AG04449 (cell line): ENCODE measurements at regions not wholly inside any gene's neighbourhood (a gene's known extent, or its start where the extent isn't known, plus 50 kb on each side); places are given as distances from the start of the nearest gene placed in this dataset.

Experiments used
- CTCF ChIA-PET: fragments of 350-600 bp; formaldehyde crosslinking; extraction: SDS; loops from one replicate; lab custom pipeline; 2021; ENCODE audit warnings: antibody characterized with exemption; lab: Yijun Ruan, JAX
- POLR2A ChIA-PET: fragments of 400-600, 350-600 bp; formaldehyde crosslinking; extraction: SDS; loops from one replicate; lab custom pipeline; 2020; ENCODE audit warnings: antibody characterized with exemption, inconsistent platforms; lab: Yijun Ruan, JAX
- DNase-seq: peaks from one replicate; pipeline ENCODE4 v3.0.0-alpha.2; 2010; ENCODE audit warnings: low read depth, low spot score
- H3K4me3 ChIP-seq: 2 replicates; pipeline ENCODE4 v1.5.1; 2011; ENCODE audit warnings: low read depth, mild to moderate bottlenecking, control low read depth, low read length
- CTCF ChIP-seq: IDR thresholded peaks from one replicate; pipeline ENCODE4 v1.5.1; 2011; ENCODE audit warnings: mild to moderate bottlenecking, moderate library complexity, low read length, control low read depth, inconsistent platforms; ENCODE audit not compliant: insufficient read depth; ENCODE audit errors: missing control alignments

- DNase-seq: no peak
- ChIA-PET POLR2A (no interaction called here), CTCF (no interaction called here)
- no peak overlapping the region for H3K4me3 ChIP-seq
- TF ChIP-seq CTCF: no peak
Observed at GRCh38 chr14:41201696-41202095, 405.0 kb upstream of the LRFN5 start.

GRCh38 chr14:41187868-41188267 lies 418.8 kb upstream of the LRFN5 start:
- DNase-seq: no peak
- POLR2A ChIA-PET: no interaction called here
- no peak for TF ChIP-seq CTCF
- CTCF ChIA-PET: no interaction called here
- H3K4me3 ChIP-seq: no peak overlapping the region

- DNase-seq: no peak
- ChIA-PET POLR2A (no interaction called here), CTCF (no interaction called here)
- TF ChIP-seq CTCF: no peak
- H3K4me3 ChIP-seq: no peak overlapping the region
Observed at GRCh38 chr14:41171045-41171444, 435.6 kb upstream of the LRFN5 start.

GRCh38 chr14:41167040-41167439 lies 439.6 kb upstream of the LRFN5 start:
- POLR2A ChIA-PET: no interaction called here
- DNase-seq: no peak
- CTCF ChIA-PET: no interaction called here
- no peak for TF ChIP-seq CTCF
- no peak overlapping the region for H3K4me3 ChIP-seq

- no peak overlapping the region for H3K4me3 ChIP-seq
- ChIA-PET POLR2A (no interaction called here), CTCF (no interaction called here)
- TF ChIP-seq CTCF: no peak
- no peak for DNase-seq
Observed at GRCh38 chr14:41154143-41154807, 452.4 kb upstream of the LRFN5 start.

- POLR2A ChIA-PET: no interaction called here
- no peak overlapping the region for H3K4me3 ChIP-seq
- CTCF ChIA-PET: no interaction called here
- DNase-seq: no peak
- TF ChIP-seq CTCF: no peak
Observed at GRCh38 chr14:41146391-41146790, 460.3 kb upstream of the LRFN5 start.
